NOMO-1 (cell line): ENCODE measurements at regions not wholly inside any gene's neighbourhood (a gene's known extent, or its start where the extent isn't known, plus 50 kb on each side); places are given as distances from the start of the nearest gene placed in this dataset.

ENCODE experiments used
- DNase-seq, 2 experiments: peaks; one replicate each; lab custom pipeline; 2025; ENCODE audit not compliant: unreplicated experiment in 2 of 2; lab: John Stamatoyannopoulos, UW

- no peak for DNase-seq
Measured at GRCh38 chr20:58139849-58140786, 88.3 kb downstream of the ANKRD60 start.

GRCh38 chr20:58138395-58138794 lies 90.1 kb downstream of the ANKRD60 start:
- DNase-seq, result no peak

GRCh38 chr20:58137651-58138265 lies 90.7 kb downstream of the ANKRD60 start:
- no peak for DNase-seq

GRCh38 chr20:58137236-58137635 lies 91.2 kb downstream of the ANKRD60 start:
- DNase-seq, result no peak

- no peak for DNase-seq
Measured at GRCh38 chr20:58136149-58136484, 92.3 kb downstream of the ANKRD60 start.

GRCh38 chr20:58135441-58136148 lies 92.9 kb downstream of the ANKRD60 start:
- DNase-seq, result no peak

GRCh38 chr20:58133020-58133808 lies 95.2 kb downstream of the ANKRD60 start:
- DNase-seq, result no peak

- DNase-seq, result no peak
Measured at GRCh38 chr20:58131551-58132142, 96.8 kb downstream of the ANKRD60 start.

- no peak for DNase-seq
Measured at GRCh38 chr20:58131151-58131550, 97.3 kb downstream of the ANKRD60 start.

GRCh38 chr20:58130581-58130980 lies 97.9 kb downstream of the ANKRD60 start:
- no peak for DNase-seq

GRCh38 chr20:58130156-58130555 lies 98.3 kb downstream of the ANKRD60 start:
- no peak for DNase-seq

- DNase-seq, result no peak
Measured at GRCh38 chr20:58129721-58130151, 98.7 kb downstream of the ANKRD60 start.

GRCh38 chr20:58128635-58129625 lies 99.5 kb downstream of the ANKRD60 start:
- no peak for DNase-seq

GRCh38 chr20:58127701-58128111 lies 100.7 kb downstream of the ANKRD60 start:
- no peak for DNase-seq

- no peak for DNase-seq
Measured at GRCh38 chr20:58125726-58126125, 102.7 kb downstream of the ANKRD60 start.

- DNase-seq, result no peak
Measured at GRCh38 chr20:58117944-58118343, 110.5 kb downstream of the ANKRD60 start.

GRCh38 chr20:58116505-58116904 lies 111.9 kb downstream of the ANKRD60 start:
- no peak for DNase-seq

GRCh38 chr20:58113716-58114115 lies 114.7 kb downstream of the ANKRD60 start:
- DNase-seq, result no peak
